GM23338 (cell line): ENCODE measurements at regions not wholly inside any gene's neighbourhood (a gene's known extent, or its start where the extent isn't known, plus 50 kb on each side); places are given as distances from the start of the nearest gene placed in this dataset.

Source experiments
- ATAC-seq: fragments of 200-7000 bp; cut with Tn5 transposase; 3 replicates; pipeline ENCODE4 v1.9.1; 2020
- DNase-seq: peaks from one replicate; pipeline ENCODE4 v3.0.0-alpha.2; 2015; ENCODE audit warnings: low spot score
- H2AFZ ChIP-seq: fragments of 200-600 bp; sonication (generic); 2 replicates; pipeline ENCODE4 v1.8.0; 2016; ENCODE audit warnings: antibody characterized with exemption, mild to moderate bottlenecking, moderate library complexity
- H3F3A ChIP-seq: fragments of 200-600 bp; sonication (generic); replicated peaks from 2 replicates; pipeline ENCODE4 v1.8.0; 2017; ENCODE audit warnings: antibody characterized with exemption, mixed run types, low read depth
- H3K27ac ChIP-seq: fragments of 200-600 bp; sonication (generic); 2 replicates; pipeline ENCODE4 v1.6.1; 2016; ENCODE audit warnings: low read depth
- H3K27me3 ChIP-seq: fragments of 200-600 bp; sonication (generic); 2 replicates; pipeline ENCODE4 v1.8.0; 2016; ENCODE audit warnings: mild to moderate bottlenecking, mixed run types, moderate library complexity; ENCODE audit not compliant: insufficient read depth
- H3K36me3 ChIP-seq: fragments of 200-600 bp; sonication (generic); 2 replicates; pipeline ENCODE4 v1.8.0; 2016; ENCODE audit warnings: mild to moderate bottlenecking; ENCODE audit not compliant: insufficient read depth
- H3K4me1 ChIP-seq: fragments of 200-600 bp; sonication (generic); 2 replicates; pipeline ENCODE4 v1.8.0; 2016; ENCODE audit warnings: mild to moderate bottlenecking, moderate library complexity; ENCODE audit not compliant: insufficient read depth
- H3K4me2 ChIP-seq: fragments of 200-600 bp; sonication (generic); 2 replicates; pipeline ENCODE4 v1.7.1; 2017; ENCODE audit warnings: mixed run types
- H3K4me3 ChIP-seq: fragments of 200-600 bp; sonication (generic); 2 replicates; pipeline ENCODE4 v1.6.1; 2016; ENCODE audit warnings: mixed run types
- H3K79me2 ChIP-seq: fragments of 200-600 bp; sonication (generic); replicated peaks from 2 replicates; pipeline ENCODE4 v1.8.0; 2017; ENCODE audit warnings: mild to moderate bottlenecking; ENCODE audit not compliant: insufficient read depth
- H3K9me2 ChIP-seq: fragments of 200-600 bp; sonication (generic); 2 replicates; pipeline ENCODE4 v1.8.0; 2017; ENCODE audit not compliant: insufficient read depth
- H4K20me1 ChIP-seq: fragments of 200-600 bp; sonication (generic); replicated peaks from 2 replicates; pipeline ENCODE4 v1.8.0; 2017; ENCODE audit warnings: mild to moderate bottlenecking; ENCODE audit not compliant: insufficient read depth
- H3K27ac Mint-ChIP-seq: 2 replicates; pipeline ENCODE4 v1.8.0; 2020; ENCODE audit warnings: inconsistent platforms, mild to moderate bottlenecking, moderate library complexity, mixed read lengths
- H3K27me3 Mint-ChIP-seq: 3 replicates; pipeline ENCODE4 v1.8.0; 2022; ENCODE audit warnings: low read depth, mild to moderate bottlenecking, moderate library complexity, mixed read lengths, inconsistent platforms; ENCODE audit not compliant: insufficient read depth, poor library complexity
- H3K36me3 Mint-ChIP-seq: 3 replicates; pipeline ENCODE4 v1.8.0; 2021; ENCODE audit warnings: low read depth, mild to moderate bottlenecking, inconsistent platforms, moderate library complexity, mixed read lengths
- H3K4me1 Mint-ChIP-seq: 3 replicates; pipeline ENCODE4 v1.8.0; 2020; ENCODE audit warnings: mild to moderate bottlenecking, inconsistent platforms, mixed read lengths
- H3K4me3 Mint-ChIP-seq: 3 replicates; pipeline ENCODE4 v1.8.0; 2021; ENCODE audit warnings: moderate library complexity, mild to moderate bottlenecking, inconsistent platforms, mixed read lengths
- H3K9me3 Mint-ChIP-seq: 3 replicates; pipeline ENCODE4 v1.8.0; 2020; ENCODE audit warnings: moderate library complexity, mild to moderate bottlenecking, inconsistent platforms, mixed read lengths
- EZH2 ChIP-seq: fragments of 200-600 bp; sonication (generic); IDR thresholded peaks from one replicate; pipeline ENCODE4 v1.8.0; 2017; ENCODE audit warnings: antibody characterized with exemption, mild to moderate bottlenecking, low read depth; ENCODE audit not compliant: unreplicated experiment
- TF ChIP-seq, protein P1 (sequence below): IDR thresholded peaks from 2 replicates; pipeline ENCODE4 v1.6.1; 2016; ENCODE audit warnings: antibody characterized with exemption
- TF ChIP-seq, protein P2 (sequence below): fragments of 250-450 bp; sonication (Bioruptor Pico); IDR thresholded peaks from 2 replicates; pipeline ENCODE4 v1.5.0; 2020; ENCODE audit warnings: mild to moderate bottlenecking, moderate library complexity

DNA sequence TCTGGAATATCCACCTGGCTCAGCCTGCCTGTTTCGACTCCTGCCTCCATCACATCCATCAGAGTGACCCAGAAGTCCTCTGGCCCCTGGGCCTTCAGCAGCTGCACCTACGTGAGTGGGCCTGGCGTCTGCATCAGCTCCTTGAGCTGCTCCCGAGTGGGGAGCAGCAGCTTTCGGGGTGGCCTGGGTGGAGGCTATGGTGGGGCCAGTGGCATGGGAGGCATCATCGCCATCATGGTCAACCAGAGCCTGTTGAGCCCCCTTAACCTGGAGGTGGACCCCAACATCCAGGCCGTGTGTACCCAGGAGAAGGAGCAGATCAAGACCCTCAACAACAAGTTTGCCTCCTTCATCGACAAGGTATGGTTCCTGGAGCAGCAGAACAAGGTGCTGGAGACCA is 83.0 kb downstream of the SEC61B start:
- Histone ChIP-seq H4K20me1 (no peaks in the 10 kb centered on the region), H3K4me2 (no peak overlapping the region), H3K4me3 (no peak overlapping the region), H2AFZ (no peak overlapping the region), H3K79me2 (no peaks in the 10 kb centered on the region), H3K9me2 (peaks cover 8% of the 10 kb centered on the region; the same call in 1 of the 2 replicates), H3F3A (no peaks in the 10 kb centered on the region), H3K27me3 (no peaks in the 10 kb centered on the region), H3K4me1 (no peaks in the 10 kb centered on the region; the same call in 1 of the 2 replicates), H3K27ac (no peak overlapping the region), H3K36me3 (no peaks in the 10 kb centered on the region)
- no peak overlapping the region for H3K4me3 Mint-ChIP-seq
- H3K4me1 Mint-ChIP-seq = peaks cover 19% of the 10 kb centered on the region
- ATAC-seq (no peak), DNase-seq (no peak)
- TF ChIP-seq, protein P1, sequence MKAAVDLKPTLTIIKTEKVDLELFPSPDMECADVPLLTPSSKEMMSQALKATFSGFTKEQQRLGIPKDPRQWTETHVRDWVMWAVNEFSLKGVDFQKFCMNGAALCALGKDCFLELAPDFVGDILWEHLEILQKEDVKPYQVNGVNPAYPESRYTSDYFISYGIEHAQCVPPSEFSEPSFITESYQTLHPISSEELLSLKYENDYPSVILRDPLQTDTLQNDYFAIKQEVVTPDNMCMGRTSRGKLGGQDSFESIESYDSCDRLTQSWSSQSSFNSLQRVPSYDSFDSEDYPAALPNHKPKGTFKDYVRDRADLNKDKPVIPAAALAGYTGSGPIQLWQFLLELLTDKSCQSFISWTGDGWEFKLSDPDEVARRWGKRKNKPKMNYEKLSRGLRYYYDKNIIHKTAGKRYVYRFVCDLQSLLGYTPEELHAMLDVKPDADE = no peak
- no peak for TF ChIP-seq EZH2
- TF ChIP-seq, protein P2, sequence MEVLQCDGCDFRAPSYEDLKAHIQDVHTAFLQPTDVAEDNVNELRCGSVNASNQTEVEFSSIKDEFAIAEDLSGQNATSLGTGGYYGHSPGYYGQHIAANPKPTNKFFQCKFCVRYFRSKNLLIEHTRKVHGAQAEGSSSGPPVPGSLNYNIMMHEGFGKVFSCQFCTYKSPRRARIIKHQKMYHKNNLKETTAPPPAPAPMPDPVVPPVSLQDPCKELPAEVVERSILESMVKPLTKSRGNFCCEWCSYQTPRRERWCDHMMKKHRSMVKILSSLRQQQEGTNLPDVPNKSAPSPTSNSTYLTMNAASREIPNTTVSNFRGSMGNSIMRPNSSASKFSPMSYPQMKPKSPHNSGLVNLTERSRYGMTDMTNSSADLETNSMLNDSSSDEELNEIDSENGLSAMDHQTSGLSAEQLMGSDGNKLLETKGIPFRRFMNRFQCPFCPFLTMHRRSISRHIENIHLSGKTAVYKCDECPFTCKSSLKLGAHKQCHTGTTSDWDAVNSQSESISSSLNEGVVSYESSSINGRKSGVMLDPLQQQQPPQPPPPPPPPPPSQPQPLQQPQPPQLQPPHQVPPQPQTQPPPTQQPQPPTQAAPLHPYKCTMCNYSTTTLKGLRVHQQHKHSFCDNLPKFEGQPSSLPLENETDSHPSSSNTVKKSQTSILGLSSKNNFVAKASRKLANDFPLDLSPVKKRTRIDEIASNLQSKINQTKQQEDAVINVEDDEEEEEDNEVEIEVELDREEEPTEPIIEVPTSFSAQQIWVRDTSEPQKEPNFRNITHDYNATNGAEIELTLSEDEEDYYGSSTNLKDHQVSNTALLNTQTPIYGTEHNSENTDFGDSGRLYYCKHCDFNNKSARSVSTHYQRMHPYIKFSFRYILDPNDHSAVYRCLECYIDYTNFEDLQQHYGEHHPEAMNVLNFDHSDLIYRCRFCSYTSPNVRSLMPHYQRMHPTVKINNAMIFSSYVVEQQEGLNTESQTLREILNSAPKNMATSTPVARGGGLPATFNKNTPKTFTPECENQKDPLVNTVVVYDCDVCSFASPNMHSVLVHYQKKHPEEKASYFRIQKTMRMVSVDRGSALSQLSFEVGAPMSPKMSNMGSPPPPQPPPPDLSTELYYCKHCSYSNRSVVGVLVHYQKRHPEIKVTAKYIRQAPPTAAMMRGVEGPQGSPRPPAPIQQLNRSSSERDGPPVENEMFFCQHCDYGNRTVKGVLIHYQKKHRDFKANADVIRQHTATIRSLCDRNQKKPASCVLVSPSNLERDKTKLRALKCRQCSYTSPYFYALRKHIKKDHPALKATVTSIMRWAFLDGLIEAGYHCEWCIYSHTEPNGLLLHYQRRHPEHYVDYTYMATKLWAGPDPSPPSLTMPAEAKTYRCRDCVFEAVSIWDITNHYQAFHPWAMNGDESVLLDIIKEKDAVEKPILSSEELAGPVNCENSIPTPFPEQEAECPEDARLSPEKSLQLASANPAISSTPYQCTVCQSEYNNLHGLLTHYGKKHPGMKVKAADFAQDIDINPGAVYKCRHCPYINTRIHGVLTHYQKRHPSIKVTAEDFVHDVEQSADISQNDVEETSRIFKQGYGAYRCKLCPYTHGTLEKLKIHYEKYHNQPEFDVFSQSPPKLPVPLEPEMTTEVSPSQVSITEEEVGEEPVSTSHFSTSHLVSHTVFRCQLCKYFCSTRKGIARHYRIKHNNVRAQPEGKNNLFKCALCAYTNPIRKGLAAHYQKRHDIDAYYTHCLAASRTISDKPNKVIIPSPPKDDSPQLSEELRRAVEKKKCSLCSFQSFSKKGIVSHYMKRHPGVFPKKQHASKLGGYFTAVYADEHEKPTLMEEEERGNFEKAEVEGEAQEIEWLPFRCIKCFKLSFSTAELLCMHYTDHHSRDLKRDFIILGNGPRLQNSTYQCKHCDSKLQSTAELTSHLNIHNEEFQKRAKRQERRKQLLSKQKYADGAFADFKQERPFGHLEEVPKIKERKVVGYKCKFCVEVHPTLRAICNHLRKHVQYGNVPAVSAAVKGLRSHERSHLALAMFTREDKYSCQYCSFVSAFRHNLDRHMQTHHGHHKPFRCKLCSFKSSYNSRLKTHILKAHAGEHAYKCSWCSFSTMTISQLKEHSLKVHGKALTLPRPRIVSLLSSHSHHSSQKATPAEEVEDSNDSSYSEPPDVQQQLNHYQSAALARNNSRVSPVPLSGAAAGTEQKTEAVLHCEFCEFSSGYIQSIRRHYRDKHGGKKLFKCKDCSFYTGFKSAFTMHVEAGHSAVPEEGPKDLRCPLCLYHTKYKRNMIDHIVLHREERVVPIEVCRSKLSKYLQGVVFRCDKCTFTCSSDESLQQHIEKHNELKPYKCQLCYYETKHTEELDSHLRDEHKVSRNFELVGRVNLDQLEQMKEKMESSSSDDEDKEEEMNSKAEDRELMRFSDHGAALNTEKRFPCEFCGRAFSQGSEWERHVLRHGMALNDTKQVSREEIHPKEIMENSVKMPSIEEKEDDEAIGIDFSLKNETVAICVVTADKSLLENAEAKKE (CRISPR knock-in tag) = no peak
- H3K9me3 Mint-ChIP-seq = no peaks in the 10 kb centered on the region
- peaks cover 4% of the 10 kb centered on the region for H3K27me3 Mint-ChIP-seq
- no peaks in the 10 kb centered on the region for H3K36me3 Mint-ChIP-seq
- H3K27ac Mint-ChIP-seq = no peak overlapping the region
